HPDE6-E6E7 (cell line): ENCODE measurements at regions not wholly inside any gene's neighbourhood (a gene's known extent, or its start where the extent isn't known, plus 50 kb on each side); places are given as distances from the start of the nearest gene placed in this dataset.
A peak's percentile ranks its signal among the peaks of the same experiment; 100 is the strongest.
"Not testable (repeated sequence)": the region's sequence is repeated elsewhere in the genome, so short reads cannot be mapped to it uniquely, and the experiment has no call there.

Experiments
- DNase-seq: peaks from one replicate; pipeline ENCODE4 v3.0.0; 2011; ENCODE audit warnings: missing footprints; ENCODE audit errors: extremely low spot score

GRCh38 chr12:46670636-46671035, 155.2 kb downstream of the SLC38A4 start:
- no peak for DNase-seq

DNA sequence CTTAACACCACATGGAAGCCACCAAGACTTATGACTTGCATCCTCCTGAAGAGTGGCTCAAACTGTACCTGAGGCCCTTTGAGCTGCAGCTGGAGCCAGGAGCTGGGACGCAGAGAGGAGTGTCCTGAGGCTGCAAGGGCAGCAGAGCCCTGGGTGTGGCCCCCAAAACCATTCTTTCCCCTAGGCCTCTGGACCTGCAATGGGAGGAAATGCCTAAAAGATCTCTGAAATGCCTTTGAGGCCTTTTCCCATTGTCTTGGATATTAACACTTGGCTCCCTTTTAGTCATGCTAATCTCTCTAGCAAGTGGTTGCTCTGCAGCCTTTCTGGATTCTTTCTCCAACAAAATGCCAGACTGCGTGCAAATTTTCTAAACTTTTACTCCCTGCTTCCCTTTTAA, 156.1 kb downstream of the SLC38A4 start:
- no peak for DNase-seq

- no peak for DNase-seq
These were observed 158.2 kb downstream of the SLC38A4 start for GRCh38 chr12:46667551-46667950.

DNA sequence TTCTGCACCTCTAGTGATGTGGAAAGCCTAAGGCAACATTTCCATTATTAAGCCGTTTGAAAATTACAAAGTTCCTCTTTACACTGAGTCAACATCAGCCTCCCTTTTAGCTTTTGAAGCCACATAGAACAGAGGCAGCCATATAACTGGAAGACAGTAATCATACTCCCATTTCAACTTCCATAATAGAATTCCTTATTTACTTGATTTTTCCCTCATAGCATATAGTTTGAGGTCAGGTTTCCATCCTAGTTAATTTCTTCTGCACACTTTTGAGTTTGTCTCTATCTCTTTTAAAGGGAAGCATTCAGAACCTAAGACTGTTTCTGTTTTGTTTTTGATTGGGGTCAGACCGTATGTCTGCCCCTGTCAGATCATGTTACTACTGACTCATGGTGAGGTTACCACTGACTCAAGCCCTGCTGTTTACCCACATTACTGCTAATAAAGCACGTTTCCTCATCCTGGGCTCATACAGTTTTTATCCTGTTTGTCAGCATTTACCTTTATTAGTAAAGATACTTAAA, 161.0 kb downstream of the SLC38A4 start:
- peak; percentile 89 for DNase-seq

DNA sequence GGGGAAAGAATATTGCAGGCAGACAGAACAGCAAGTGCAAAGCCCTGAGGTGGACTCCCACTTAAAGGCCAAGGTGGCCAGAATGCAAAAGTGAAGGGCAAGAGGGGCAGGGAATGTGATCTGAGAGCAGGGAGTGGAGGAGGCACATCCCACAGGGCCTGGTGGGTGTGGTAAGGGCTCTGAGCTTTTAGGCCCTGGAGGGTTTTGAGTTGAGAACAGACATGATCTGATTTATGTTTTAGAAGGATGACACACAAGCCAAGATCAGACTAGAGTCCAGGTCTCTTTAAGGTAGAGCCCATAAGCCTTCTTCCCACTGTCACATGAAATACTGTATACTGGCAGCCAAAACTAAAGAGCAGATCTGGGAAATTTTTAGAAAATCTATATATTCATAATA, 162.5 kb downstream of the SLC38A4 start:
- DNase-seq = no peak

GRCh38 chr12:46661110-46661845, 164.5 kb downstream of the SLC38A4 start:
- no peak for DNase-seq

GRCh38 chr12:46660719-46661109, 165.1 kb downstream of the SLC38A4 start:
- DNase-seq = no peak

DNA sequence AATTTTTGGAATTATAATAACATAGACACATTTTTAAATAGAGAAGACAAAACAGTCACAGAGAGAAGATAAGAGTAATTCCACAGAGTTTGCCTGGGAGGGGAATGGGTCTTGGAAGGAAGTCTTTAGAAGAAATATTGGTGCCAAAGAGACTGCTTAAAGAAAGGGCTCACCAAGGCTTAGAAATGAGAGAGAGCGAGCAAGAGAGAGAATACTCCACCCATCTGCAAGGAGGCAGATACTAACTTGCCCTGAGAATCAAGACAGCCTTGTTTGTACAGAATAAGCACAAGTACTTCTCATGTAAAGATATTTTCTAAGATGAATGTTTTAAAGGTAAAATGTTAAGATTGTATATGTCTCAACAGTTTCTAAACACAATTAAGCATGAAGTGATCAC, 165.5 kb downstream of the SLC38A4 start:
- DNase-seq = no peak

GRCh38 chr12:46659824-46660223, 166.0 kb downstream of the SLC38A4 start:
- no peak for DNase-seq

- no peak for DNase-seq
These were observed 166.7 kb downstream of the SLC38A4 start for GRCh38 chr12:46659032-46659650.

DNA sequence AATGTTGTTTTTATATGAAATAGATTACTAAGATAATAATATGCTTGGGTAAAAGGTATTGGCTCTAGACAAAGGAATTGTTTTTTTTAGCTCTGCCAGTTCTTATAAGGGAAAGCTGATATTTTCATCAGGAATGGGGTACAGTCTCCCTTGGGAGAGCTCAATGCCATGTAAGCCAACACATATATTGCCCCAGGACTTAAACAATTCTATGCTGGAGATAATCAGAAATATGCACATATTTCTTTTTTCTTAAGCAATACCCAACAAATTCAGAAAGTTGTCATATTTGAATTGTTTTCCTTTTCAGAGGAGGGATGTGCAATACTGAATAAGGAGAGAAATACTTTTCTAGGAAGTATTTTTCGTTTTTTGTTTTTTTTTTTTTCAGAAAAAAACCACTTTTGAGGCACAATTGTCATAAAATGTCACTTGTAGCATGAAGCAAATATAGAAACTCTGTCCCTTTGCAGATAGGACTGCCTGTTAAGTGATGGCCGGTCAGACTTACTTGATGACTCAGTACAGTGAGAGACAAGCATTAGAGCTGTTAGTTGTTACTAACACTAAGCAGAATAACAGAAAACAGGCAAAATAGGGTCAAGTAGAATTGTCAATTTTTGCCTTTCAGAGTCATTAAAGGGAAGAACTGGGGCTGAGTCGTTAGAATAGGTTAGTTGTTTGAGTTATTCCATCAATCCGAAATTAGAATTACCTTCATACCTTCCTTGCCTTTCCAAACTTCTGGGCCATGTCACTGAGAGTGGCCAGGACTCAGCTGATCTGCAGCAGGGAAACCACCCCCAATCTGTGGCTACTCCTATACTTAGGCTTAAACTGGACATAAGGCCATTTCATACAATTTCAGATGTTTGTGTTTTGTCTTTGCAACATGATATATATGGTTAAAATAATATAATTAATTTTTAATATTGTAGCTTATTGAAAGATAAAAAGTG, 168.1 kb downstream of the SLC38A4 start:
- DNase-seq = no peak

DNA sequence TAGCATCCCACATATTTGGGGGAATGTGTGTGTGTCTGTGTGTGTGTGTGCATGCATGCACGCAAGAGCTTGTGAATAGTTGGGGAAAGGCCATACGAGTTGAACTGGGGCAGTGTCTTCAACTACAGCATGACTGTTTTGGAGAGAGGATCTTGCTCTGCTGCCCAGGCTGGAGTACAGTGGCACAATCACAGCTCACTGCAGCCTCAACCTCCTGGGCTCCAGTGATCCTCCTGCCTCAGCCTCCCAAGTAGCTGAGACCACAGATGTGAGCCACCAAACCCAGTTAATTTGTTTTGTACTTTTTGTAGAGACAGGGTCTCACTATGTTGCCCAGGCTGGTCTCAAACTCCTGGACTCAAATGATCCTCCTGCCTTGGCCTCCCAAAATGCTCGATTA, 169.8 kb downstream of the SLC38A4 start:
- not testable (repeated sequence) for DNase-seq

- no peak for DNase-seq
These were observed 172.5 kb downstream of the SLC38A4 start for GRCh38 chr12:46653311-46653710.

- DNase-seq = no peak
These were observed 173.1 kb downstream of the SLC38A4 start for GRCh38 chr12:46652692-46653091.

DNA sequence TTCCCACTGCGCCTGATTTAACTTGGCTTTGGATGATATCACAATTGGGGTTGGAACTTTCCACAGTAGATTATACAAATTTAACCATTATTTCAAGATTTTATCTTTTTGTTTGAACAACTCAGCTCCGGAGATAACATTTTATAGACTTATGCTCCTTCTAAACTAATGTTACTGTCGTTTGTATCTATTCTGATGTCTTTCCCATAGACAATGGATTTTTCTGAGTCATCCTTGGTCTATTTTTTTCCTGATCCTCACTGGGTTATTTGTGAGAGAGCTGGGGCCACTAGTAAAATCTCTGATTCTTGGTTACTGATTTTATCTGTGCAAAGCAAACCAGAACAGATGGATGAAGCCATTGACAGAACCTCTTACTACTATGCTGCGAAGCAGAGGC, 175.1 kb downstream of the SLC38A4 start:
- no peak for DNase-seq

GRCh38 chr12:46649433-46649832, 176.4 kb downstream of the SLC38A4 start:
- no peak for DNase-seq

GRCh38 chr12:46647034-46647433, 178.8 kb downstream of the SLC38A4 start:
- no peak for DNase-seq

DNA sequence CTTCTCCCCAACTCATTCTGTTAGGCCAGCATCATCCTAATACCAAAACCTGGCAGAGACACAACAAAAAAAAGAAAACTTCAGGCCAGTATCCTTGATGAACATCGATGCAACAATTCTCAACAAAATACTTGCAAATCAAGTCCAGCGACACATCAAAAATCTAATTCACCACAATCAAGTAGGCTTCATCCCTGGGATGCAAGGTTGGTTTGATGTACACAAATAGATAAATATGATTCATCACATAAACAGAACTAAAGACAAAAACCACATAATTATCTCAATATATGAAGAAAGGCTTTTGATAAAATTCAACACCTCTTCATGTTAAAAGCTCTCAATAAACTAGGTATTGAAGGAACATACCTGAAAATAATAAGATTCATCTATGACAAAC, 184.1 kb downstream of the SLC38A4 start:
- DNase-seq = not testable (repeated sequence)

- no peak for DNase-seq
These were observed 190.0 kb downstream of the SLC38A4 start for GRCh38 chr12:46635818-46636217.

DNA sequence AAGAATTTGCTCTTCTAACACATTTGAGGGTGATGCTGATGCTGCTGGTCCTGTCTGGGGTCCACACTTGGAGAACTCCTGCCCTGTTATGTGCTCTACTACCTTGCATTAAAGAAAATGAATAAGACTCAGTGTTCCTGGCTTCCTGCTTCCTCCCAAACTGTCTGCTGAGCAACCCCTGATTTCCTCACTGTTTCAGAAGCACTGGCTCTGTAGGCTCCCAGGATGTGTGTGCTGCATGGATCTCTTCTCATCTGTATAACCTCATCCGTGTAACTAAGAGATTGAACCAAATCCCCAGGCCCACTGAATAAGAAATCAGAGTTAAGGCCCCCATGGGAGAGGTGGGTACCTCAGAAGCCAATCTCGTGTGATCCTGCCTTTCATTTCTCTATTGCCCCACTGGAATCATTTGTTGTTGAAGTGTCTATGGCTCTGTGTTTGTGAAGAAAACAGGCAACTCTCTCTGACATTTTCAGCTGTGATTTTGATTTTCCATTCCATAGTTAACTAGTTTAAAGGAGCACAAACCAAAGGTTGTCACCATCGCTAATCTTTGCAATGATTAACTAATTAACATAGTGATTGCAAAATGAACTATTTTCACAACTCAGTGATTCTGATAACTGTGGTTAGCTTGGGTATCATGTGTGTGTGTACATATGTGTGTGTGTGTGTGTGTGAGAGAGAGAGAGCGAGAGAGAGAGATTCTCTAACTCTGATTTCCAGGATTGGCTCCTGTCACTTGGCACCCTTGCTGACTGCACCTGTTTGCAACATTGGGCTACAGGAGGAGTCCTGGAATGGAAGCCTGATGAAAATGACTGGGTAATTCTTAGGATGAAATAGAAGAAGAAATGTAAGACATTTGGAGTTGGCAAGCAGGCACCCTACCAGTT, 196.2 kb downstream of the SLC38A4 start:
- DNase-seq = no peak

DNA sequence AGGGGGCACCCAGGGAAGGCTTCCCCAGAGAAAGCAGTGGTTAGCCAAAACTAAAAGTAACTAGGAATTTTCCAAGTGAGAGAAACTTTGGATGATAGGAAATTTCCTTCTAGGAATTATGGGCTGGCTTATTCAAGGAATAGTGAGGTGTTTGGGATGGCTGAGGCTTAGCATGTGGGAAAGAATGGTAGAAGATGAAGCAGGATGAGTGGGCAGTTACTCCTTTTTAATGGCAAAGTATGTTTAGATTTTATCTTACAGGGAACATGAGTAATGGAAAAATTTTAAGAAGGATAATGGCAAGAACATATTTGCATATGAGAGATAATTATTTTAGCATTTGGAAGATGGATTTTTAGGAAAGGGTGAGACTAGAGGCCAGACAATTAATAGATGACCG, 197.6 kb downstream of the SLC38A4 start:
- DNase-seq = no peak
